H4 (cell line): ENCODE measurements at regions not wholly inside any gene's neighbourhood (a gene's known extent, or its start where the extent isn't known, plus 50 kb on each side); places are given as distances from the start of the nearest gene placed in this dataset.

Experiments
- DNase-seq: peaks from one replicate; pipeline ENCODE4 v3.0.0-alpha.2; 2015; ENCODE audit warnings: low spot score

GRCh38 chr15:38860253-38860652 is 295.6 kb upstream of the RASGRP1 start:
- no peak for DNase-seq

GRCh38 chr15:38860674-38861073 is 296.1 kb upstream of the RASGRP1 start:
- DNase-seq, result no peak

GRCh38 chr15:38861108-38861507 is 296.5 kb upstream of the RASGRP1 start:
- no peak for DNase-seq

- DNase-seq, result no peak
Observed at GRCh38 chr15:38862099-38862498, 297.5 kb upstream of the RASGRP1 start.

GRCh38 chr15:38863381-38863780 is 298.8 kb upstream of the RASGRP1 start:
- no peak for DNase-seq

GRCh38 chr15:38864122-38864521 is 299.5 kb upstream of the RASGRP1 start:
- no peak for DNase-seq

- no peak for DNase-seq
Observed at GRCh38 chr15:38864827-38865581, 300.4 kb upstream of the RASGRP1 start.

GRCh38 chr15:38867556-38867955 is 302.9 kb upstream of the RASGRP1 start:
- DNase-seq, result peak; percentile 85

- DNase-seq, result peak; percentile 94
Observed at GRCh38 chr15:38868326-38869114, 303.9 kb upstream of the RASGRP1 start.

- no peak for DNase-seq
Observed at GRCh38 chr15:38871638-38872037, 307.0 kb upstream of the RASGRP1 start.

- DNase-seq, result no peak
Observed at GRCh38 chr15:38872732-38873131, 308.1 kb upstream of the RASGRP1 start.

- no peak for DNase-seq
Observed at GRCh38 chr15:38873158-38873557, 308.5 kb upstream of the RASGRP1 start.

- DNase-seq, result no peak
Observed at GRCh38 chr15:38874464-38874863, 309.9 kb upstream of the RASGRP1 start.

GRCh38 chr15:38876211-38876610 is 311.6 kb upstream of the RASGRP1 start:
- no peak for DNase-seq

GRCh38 chr15:38876621-38877020 is 312.0 kb upstream of the RASGRP1 start:
- no peak for DNase-seq

- no peak for DNase-seq
Observed at GRCh38 chr15:38877471-38877870, 312.9 kb upstream of the RASGRP1 start.

- no peak for DNase-seq
Observed at GRCh38 chr15:38878026-38878425, 313.4 kb upstream of the RASGRP1 start.

GRCh38 chr15:38878926-38879325 is 314.3 kb upstream of the RASGRP1 start:
- DNase-seq, result peak; percentile 45

GRCh38 chr15:38879909-38880471 is 315.4 kb upstream of the RASGRP1 start:
- no peak for DNase-seq

GRCh38 chr15:38882221-38882620 is 317.6 kb upstream of the RASGRP1 start:
- no peak for DNase-seq

GRCh38 chr15:38883987-38884386 is 319.4 kb upstream of the RASGRP1 start:
- DNase-seq, result peak; percentile 90

- peak; percentile 69 for DNase-seq
Observed at GRCh38 chr15:38885001-38885400, 320.4 kb upstream of the RASGRP1 start.

- peak; percentile 61 for DNase-seq
Observed at GRCh38 chr15:38885471-38885952, 320.9 kb upstream of the RASGRP1 start.
